ENCODE measurements at regions not wholly inside any gene's neighbourhood (a gene's known extent, or its start where the extent isn't known, plus 50 kb on each side); places are given as distances from the start of the nearest gene placed in this dataset.

DNA sequence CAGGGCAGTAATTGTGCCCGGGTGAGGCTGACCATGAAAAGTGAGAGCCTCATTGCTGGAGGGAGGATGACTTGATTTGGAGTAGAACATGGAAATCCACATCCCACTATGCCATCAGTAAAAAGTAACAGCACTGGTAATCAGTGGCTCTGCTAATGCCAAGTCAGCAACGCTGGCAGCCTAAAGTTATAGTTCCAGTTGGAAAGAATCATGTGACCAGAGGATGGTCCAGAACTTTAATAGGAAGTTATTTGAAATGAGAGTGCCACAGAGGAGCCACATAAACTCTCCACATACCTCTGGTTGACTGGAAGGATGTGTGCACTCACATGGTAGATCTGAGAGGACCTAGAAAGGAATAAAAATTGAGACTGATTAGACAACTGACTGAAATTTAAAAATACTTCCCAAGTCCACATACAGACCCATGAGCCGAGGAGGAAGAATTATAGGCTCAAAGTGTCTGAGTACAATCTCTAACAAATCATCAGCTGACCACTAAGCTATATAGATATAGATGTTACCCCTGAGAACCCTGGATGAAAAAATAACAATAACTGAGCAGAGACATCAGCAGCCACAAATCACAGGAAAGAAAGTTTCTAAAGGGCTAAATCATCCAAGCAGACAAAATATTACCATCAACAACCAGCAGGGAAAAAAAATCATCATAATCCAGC is 346.8 kb downstream of the STK39 start:
- DNase-seq (ENCODE audit: low spot score) = no peak

DNA sequence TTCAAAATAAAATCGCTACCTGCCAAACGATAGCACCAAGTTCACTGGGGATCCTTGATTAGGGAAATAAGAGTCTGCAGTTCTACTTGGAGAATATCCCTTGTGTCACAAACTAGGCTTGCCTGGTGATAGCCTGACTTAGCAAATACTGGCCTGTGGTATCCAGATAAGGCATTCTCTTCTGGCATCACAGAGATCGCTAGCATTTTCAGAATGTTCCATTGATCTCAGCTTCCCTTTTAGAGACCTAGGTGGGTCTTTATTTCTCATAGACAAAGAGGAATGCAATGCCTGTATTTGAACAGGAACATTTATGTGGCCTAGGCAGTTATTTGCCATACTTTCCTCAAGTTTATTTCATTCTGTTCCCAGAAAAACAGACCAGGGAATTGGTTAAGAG is 349.1 kb downstream of the STK39 start:
- DNase-seq (ENCODE audit: low spot score) = no peak

DNA sequence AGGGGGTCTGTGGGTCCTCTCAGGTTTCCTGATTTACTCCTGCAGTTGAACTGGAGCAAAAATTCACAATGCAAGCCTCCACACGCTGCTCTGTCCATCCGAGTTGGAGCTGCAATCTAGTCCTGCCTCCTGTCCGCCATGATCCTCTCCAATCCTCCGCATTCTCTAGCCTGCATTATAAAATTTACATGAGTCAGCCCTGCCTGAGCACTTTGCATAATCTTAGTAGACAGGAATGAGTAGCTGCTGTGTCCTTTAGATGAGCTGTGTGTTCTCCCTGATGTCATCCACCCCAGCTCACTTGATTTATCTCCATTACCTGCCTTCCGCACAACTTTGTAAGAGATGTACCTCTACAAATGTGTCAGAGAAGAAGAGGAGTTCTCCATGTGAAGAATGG is 355.6 kb downstream of the STK39 start:
- no peak for DNase-seq (ENCODE audit: low spot score)

GRCh38 chr2:167890739-167891138 is 356.7 kb downstream of the STK39 start:
- no peak for DNase-seq (ENCODE audit: low spot score)

DNA sequence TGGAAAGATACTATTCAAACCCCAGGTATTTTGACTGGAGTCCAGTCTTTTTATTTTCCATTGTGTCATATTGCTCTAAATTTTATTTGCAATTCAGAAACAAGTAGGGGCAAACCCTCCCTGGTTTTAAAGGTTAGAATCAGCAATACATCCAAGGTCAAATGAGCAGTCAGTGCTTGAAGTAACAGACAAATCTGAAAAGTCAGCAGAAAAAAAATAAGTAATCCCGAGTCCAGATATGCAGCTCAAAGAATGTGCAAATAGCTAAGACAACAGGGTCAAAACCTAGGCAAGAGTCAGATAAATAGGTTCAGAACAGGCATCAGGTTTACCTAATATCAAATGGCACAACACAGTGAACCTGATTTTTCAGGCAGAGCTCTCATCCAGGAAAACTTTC is 367.0 kb downstream of the STK39 start:
- no peak for DNase-seq (ENCODE audit: low spot score)

DNA sequence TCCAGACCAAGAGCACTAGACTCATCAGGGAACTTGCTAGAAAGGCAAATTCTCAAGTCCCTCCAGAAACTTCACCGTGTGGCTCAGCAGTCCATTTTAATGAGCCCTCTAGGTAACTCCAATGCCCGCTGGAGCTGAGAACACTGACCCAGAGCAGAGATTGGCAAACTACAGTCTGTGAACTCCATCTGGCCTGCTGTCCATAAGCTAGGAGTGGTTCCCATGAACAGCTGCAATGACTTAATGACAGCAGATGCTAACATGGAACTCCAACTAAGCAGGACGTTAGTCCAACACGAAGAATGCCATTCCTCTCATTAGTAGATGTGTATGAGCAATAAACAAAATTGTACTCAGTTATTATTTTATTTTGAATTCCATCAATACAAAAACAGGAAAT is 371.9 kb downstream of the STK39 start:
- no peak for DNase-seq (ENCODE audit: low spot score)

GRCh38 chr2:167874812-167875211 is 372.6 kb downstream of the STK39 start:
- no peak for DNase-seq (ENCODE audit: low spot score)

DNA sequence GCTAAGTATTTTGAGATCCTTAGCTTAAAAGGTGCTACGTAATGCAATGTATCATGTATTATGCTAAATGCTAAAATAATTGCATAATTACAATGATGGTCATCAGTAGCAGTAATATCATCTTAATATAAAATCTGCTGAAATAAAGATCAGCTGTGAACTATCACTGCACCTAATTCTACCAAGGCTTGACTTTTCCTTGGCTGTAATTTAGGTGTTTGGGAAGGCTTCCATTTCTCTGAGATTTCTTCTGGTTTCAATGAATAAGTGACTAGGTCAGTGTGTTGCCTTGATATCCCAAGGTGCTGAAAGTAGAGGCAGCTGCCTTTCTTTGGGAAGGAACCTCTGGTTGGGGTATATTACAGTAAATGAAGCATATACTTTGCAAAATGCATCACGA is 376.1 kb downstream of the STK39 start:
- no peak for DNase-seq (ENCODE audit: low spot score)

DNA sequence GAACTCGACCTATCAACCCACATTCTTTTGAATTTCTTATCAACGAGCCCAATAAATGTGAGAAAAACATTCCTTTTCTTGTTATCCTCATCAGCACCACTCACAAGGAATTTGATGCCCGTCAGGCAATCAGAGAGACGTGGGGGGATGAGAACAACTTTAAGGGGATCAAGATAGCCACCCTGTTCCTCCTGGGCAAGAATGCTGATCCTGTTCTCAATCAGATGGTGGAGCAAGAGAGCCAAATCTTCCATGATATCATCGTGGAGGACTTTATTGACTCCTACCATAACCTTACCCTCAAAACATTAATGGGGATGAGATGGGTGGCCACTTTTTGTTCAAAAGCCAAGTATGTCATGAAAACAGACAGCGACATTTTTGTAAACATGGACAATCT is 378.2 kb downstream of the STK39 start:
- no peak for DNase-seq (ENCODE audit: low spot score)

DNA sequence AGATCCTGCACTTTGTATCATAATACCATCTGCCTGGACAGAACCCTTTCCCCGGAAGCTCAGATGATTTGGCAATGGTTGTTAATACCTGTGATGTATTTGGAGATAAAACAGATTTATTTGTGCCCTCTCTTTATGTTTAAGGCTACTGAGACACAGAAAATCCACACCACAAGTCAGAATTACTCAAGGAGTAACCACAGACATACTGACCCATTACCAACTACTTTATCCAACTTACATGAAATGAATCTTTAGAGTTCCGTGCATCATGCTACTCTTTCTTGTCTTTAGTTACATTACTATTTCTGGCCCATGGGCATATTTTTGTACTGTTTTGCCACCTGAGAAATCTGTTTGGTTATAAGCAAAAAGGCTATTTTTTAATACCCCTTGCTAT is 384.0 kb downstream of the STK39 start:
- DNase-seq (ENCODE audit: low spot score) = no peak

GRCh38 chr2:167862782-167863181 is 384.6 kb downstream of the STK39 start:
- DNase-seq (ENCODE audit: low spot score) = no peak

DNA sequence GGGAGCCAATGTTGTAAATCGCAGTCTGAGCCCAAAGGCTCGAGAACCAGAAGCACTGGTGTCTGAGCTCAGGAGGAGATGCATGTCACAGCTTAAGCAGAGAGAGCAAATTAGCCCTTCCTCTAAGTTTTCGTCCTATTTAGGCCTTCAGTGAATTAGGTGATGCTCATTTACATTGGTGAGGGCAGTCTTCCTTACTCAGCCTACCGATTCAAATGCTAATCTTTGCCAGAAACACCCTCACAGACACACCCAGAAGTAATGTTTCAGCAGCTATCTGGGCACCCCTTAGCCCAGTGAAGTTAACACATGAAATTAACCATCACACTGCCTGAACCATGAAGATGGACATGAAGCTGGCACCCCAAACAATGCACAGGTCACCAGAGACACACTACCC is 385.1 kb downstream of the STK39 start:
- no peak for DNase-seq (ENCODE audit: low spot score)

- no peak for DNase-seq (ENCODE audit: low spot score)
These were observed 385.7 kb downstream of the STK39 start for GRCh38 chr2:167861574-167862193.

DNA sequence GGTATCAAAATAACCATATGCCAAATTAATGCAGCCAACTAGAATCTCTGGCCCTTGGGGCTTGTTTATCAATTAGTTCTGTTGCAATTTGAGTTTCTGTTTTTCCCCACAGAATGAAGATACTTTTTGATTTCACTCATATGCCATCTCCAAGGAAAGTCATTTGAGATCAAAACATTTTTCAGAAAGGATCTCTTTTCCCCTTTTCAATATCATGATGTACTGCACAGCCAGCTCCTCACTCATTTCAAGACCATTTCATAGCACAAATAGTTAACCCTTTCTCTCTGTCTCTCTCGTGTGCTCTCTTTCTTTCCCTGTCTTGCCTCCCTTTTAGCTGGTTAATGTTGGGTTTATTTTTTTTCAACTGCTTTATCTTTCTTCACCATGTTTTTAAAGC is 387.3 kb downstream of the STK39 start:
- DNase-seq (ENCODE audit: low spot score) = no peak

GRCh38 chr2:167859676-167860075 is 387.7 kb downstream of the STK39 start:
- no peak for DNase-seq (ENCODE audit: low spot score)

- DNase-seq (ENCODE audit: low spot score) = no peak
These were observed 389.3 kb downstream of the STK39 start for GRCh38 chr2:167858086-167858485.

GRCh38 chr2:167857416-167857815 is 390.0 kb downstream of the STK39 start:
- DNase-seq (ENCODE audit: low spot score) = no peak

GRCh38 chr2:167856190-167856589 is 391.2 kb downstream of the STK39 start:
- no peak for DNase-seq (ENCODE audit: low spot score)

DNA sequence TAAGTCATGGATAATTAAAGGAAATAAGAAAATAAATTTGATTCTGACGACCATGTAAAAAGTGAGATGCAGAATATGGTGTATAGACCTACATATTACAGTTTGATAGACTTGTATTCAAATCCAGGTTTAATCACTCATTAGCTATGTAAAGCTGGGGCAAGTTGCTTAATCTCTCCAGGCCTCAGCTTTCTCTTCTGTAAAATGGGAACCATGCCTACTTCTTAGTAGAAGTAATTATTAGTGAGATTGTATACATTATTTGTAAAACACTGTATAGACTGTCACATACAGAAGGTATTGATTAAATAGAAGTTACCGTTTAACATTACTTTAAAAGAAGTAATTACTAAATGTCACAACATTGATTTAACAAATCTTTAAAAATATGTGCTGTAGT is 392.2 kb downstream of the STK39 start:
- no peak for DNase-seq (ENCODE audit: low spot score)

GRCh38 chr2:167853717-167854116 is 393.7 kb downstream of the STK39 start:
- no peak for DNase-seq (ENCODE audit: low spot score)

DNA sequence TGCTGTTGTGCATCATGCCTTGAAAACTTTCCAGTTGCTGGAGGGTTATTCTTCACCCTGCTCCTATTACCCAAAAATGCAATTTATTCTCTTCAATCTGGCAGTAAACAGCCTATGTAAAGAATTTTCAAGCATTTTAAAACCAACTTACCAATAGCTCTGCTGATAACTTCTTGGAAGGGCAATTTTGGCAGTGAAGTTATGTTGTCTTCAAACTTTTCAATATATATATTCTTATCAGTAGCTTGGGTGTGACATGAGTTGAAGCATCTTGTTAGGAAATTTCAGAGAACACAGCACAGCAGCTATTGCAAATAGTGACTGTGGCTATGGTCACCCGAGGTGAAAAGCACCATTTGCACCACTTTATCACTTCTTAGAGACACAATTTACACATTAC is 395.5 kb downstream of the STK39 start:
- DNase-seq (ENCODE audit: low spot score) = no peak

DNA sequence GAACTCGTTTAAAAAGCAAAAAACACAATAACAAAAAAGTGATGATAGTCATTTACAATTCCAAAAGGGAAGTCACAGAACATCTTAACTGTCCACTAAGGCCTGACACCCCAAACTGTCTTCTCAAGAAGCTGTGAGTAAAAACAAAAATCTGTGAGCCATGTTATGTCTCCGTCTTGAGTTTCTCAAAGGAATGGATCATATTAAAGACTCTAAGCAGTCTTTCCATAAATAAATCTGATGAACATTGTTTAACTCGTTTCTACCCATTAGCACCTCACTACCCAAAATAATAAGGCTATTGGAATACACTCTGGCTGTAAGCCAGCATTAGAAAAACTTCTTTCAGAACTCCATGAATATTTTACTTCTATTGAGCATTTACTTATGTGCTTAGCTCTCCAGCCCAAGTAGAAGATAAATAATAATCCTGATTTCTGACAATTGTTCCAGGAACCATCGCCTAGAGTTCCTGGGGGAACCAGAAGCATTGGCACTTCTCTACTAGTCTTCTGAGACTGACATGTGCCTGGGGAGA is 396.0 kb downstream of the STK39 start:
- no peak for DNase-seq (ENCODE audit: low spot score)

DNA sequence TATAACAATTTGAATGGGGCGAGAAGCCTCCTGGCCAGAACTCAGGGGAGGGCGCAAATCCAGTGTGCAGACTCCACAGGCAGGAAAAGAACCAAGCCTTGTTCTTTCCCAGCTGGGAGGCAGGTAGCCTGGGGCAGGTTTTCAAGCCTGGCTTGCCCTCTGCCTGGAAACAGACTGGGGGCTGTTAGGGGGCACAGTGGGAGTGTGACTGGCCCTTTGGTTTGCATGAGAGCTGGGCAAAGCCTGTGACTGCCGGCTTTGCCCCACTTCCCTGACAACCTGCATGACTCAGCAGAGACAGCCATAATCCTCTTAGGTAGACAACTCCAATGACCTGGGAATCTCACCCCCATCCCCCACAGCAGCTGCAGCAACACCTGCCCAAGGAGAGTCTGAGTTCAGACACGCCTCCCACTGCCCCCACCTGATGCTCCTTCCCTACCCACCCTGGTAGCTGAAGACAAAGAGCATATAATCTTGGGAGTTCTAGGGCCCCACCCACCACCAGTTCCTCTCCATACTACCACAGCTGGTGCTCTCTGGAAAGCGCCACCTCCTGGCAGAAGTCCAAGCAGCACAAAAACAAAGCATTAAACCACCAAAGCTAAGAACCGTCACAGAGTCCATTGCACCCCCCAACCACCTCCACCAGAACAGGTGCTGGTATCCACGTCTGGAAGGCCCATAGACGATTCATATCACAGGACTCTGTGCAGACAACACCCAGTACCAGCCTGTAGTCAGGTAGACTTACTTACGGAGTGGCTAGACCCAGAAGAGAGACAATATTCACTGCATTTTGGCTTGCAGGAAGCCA is 402.5 kb downstream of the STK39 start:
- no peak for DNase-seq (ENCODE audit: low spot score)

Measured in AG08396 (cell line).